Parathyroid adenoma (tissue), 2 donors: ENCODE measurements at regions not wholly inside any gene's neighbourhood (a gene's known extent, or its start where the extent isn't known, plus 50 kb on each side); places are given as distances from the start of the nearest gene placed in this dataset.

Experiments used
- H2AFZ ChIP-seq: fragments of 300-600 bp; sonication (generic); one replicate; pipeline ENCODE4 v1.7.0; 2017; ENCODE audit warnings: antibody characterized with exemption, mild to moderate bottlenecking
- H3K27ac ChIP-seq: fragments of 300-600 bp; sonication (generic); one replicate; pipeline ENCODE4 v1.7.0; 2017
- H3K27me3 ChIP-seq: fragments of 300-600 bp; sonication (generic); one replicate; pipeline ENCODE4 v1.7.0; 2017; ENCODE audit warnings: low read length; ENCODE audit not compliant: control insufficient read depth, insufficient read depth
- H3K36me3 ChIP-seq: fragments of 300-600 bp; sonication (generic); one replicate; pipeline ENCODE4 v1.7.0; 2017; ENCODE audit warnings: low read length; ENCODE audit not compliant: control insufficient read depth, insufficient read depth
- H3K4me1 ChIP-seq: fragments of 300-600 bp; sonication (generic); one replicate; pipeline ENCODE4 v1.7.0; 2017; ENCODE audit warnings: control low read depth
- H3K4me2 ChIP-seq: fragments of 300-600 bp; sonication (generic); one replicate; pipeline ENCODE4 v1.7.0; 2017; ENCODE audit warnings: low read length
- H3K4me3 ChIP-seq: fragments of 300-600 bp; sonication (generic); one replicate; pipeline ENCODE4 v1.7.0; 2017; ENCODE audit warnings: low read depth, low read length
- H3K79me2 ChIP-seq: fragments of 300-600 bp; sonication (generic); one replicate; pipeline ENCODE4 v1.7.0; 2017; ENCODE audit warnings: control low read depth
- H3K9ac ChIP-seq: fragments of 300-600 bp; sonication (generic); one replicate; pipeline ENCODE4 v1.7.0; 2017; ENCODE audit warnings: mild to moderate bottlenecking
- H3K9me3 ChIP-seq: fragments of 300-600 bp; sonication (generic); one replicate; pipeline ENCODE4 v1.7.0; 2017; ENCODE audit warnings: low read length; ENCODE audit not compliant: control insufficient read depth
- TF ChIP-seq, protein P1 (sequence below): fragments of 300-600 bp; sonication (generic); IDR thresholded peaks from one replicate; pipeline ENCODE4 v1.7.0; 2017; ENCODE audit warnings: antibody characterized with exemption, mild to moderate bottlenecking
- donor health status: primary hyperparathyroidism.

DNA sequence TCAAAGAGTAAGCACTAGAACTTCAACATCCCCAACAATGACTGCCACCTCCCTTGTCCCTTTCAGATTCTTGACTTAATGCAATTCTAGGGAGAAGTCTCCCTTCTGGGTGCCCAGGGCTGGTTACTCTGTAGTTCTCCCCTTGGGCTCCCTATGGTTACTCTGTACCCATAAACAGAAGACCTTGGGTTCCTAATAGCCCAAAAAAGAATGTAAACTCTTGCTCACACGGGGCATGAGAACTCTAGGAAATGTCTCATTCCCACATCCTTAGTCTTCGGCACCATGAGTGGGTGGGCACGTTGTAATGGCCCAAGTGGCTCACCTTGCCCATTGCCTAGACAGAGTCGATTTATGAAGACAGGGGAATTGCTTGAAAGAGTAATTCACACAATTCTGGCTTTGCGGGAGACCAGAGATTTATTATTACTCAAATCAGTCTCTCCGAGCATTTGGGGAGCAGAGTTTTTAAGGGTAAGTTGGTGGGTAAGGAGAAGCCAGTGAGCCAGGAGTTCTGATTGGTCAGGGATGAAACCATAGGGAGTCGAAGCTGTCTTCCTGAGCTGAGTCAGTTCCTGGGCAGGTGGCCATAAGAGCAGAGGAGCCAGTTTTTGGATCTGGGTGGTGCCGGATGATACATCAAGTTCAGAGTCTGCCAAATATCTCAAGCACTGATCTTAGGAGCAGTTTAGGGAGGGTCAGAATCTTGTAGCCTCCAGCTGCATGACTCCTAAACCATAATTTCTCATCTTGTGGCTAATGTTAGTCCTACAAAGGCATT lies 61.2 kb upstream of the SIRPG start:
- Histone ChIP-seq H3K4me3 (no peak overlapping the region), H3K9ac (no peak overlapping the region), H3K27ac (no peak overlapping the region), H3K36me3 (no peaks in the 10 kb centered on the region), H2AFZ (no peak overlapping the region), H3K27me3 (no peaks in the 10 kb centered on the region), H3K4me2 (no peak overlapping the region), H3K4me1 (no peaks in the 10 kb centered on the region), H3K79me2 (no peaks in the 10 kb centered on the region), H3K9me3 (no peaks in the 10 kb centered on the region)
- TF ChIP-seq, protein P1, sequence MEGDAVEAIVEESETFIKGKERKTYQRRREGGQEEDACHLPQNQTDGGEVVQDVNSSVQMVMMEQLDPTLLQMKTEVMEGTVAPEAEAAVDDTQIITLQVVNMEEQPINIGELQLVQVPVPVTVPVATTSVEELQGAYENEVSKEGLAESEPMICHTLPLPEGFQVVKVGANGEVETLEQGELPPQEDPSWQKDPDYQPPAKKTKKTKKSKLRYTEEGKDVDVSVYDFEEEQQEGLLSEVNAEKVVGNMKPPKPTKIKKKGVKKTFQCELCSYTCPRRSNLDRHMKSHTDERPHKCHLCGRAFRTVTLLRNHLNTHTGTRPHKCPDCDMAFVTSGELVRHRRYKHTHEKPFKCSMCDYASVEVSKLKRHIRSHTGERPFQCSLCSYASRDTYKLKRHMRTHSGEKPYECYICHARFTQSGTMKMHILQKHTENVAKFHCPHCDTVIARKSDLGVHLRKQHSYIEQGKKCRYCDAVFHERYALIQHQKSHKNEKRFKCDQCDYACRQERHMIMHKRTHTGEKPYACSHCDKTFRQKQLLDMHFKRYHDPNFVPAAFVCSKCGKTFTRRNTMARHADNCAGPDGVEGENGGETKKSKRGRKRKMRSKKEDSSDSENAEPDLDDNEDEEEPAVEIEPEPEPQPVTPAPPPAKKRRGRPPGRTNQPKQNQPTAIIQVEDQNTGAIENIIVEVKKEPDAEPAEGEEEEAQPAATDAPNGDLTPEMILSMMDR, result no peak

DNA sequence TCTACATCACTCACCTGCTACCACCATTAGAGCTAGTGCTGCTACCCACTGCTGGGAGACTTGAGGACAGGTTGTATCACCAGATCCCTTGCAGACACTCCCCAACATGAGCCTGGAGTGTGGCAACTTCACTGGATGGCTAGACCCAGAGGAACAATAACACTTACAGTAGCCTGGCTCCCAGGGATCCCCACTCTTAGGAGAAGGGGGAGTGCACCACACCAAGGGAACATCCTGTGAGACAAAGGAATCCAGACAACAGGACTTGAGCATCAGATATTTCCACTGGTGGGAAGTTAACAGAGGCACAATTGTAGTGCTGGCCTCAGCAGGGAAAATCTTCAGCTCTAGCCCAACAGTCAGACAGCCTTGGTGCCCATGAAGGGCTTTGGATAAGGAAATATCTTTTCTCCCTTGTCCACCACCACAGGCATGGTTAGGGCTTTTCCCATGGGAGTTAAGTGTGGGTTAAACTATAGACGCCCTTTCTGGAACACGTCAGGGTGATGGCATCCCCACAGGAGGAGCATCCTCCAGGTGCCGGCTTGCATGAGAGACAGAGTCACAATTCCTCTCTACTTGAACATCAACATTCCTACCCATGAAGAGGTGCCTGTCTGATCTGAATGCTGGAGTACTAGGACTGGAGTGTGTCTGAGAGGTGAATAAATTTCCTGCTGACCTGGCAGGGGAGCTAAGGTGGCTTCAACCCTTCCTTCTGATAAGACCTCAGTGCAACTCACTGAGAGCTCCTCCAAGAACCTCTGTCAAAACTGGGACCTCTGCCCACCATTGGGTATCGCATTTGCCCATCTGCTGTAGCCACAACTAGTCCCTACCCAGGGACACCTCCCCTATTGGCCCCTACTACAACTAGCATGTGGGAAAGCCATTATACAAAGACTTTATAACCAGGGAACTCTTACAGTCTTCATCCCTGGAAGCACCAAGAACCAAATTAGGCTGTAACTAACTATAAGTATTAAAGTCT lies 55.4 kb upstream of the SIRPG start:
- Histone ChIP-seq H3K4me3 (no peak overlapping the region), H3K27ac (no peak overlapping the region), H3K79me2 (no peaks in the 10 kb centered on the region), H3K4me2 (no peak overlapping the region), H2AFZ (no peak overlapping the region), H3K36me3 (no peaks in the 10 kb centered on the region), H3K4me1 (no peaks in the 10 kb centered on the region), H3K27me3 (no peaks in the 10 kb centered on the region), H3K9me3 (no peaks in the 10 kb centered on the region), H3K9ac (no peak overlapping the region)
- TF ChIP-seq, protein P1, result no peak

DNA sequence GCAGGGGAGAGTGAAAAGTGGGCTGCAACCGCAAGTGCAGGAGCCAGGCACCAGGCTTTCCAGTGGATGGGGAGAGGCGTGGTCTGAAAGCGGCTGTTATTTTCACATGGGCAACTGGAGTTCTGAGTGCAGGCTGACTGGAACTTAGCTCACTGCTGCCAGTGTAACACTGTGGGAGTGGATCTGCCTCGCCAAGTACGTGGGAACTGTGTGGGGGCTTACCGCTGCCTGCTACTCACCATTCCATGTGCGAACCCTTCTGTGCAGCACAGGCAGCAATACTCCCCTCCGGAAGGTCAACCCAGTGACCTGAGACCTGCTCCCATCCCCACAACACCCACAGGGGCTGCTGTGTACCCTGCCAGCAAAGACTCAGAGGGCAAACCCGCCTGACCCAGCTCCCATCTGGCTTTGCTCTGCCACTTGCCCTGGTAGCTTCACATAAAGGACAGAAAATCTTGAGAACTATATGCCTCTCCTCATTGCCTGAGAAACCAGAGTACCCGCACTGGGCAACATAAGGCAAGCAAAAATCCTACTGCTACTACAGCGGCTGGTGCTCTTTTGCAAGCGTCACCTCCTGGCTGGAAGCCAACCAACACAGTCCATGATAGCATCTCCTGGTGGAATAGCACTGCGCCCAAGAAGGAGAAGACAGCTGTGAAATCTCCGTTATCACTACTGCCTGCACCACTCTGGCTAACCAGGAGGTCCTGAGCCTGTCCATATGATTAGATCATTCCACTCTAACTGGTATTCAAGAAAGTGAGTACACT lies 54.4 kb upstream of the SIRPG start:
- TF ChIP-seq, protein P1, result no peak

DNA sequence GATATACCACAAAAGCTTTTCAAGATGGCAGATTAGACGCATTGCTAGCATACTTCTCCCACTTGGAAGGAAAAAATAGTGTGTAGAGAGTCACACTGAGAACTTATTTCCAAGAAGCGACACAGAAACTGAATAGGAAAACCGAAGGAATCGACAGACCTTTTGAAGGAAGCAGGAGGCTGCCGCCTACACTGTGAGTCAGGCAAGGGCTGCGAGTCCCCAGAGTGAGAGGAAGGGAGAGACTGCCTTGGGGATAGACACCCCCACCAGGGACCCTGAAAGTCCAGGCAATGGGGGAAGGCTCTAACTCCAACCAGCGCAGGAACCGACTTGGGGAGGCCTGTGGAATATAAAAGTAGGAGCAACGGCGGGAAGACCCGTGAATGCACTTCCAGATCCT lies 53.7 kb upstream of the SIRPG start:
- Histone ChIP-seq H2AFZ (no peak overlapping the region), H3K9me3 (no peaks in the 10 kb centered on the region), H3K4me2 (no peak overlapping the region), H3K4me3 (no peak overlapping the region), H3K9ac (no peak overlapping the region), H3K4me1 (no peaks in the 10 kb centered on the region), H3K79me2 (no peaks in the 10 kb centered on the region), H3K36me3 (no peaks in the 10 kb centered on the region), H3K27ac (no peak overlapping the region), H3K27me3 (no peaks in the 10 kb centered on the region)
- TF ChIP-seq, protein P1, result no peak

More for the DNA sequence above, 54.4 kb upstream of the SIRPG start:
- Histone ChIP-seq H3K36me3 (no peaks in the 10 kb centered on the region), H3K4me3 (no peak overlapping the region), H3K9me3 (no peaks in the 10 kb centered on the region), H2AFZ (no peak overlapping the region), H3K9ac (no peak overlapping the region), H3K4me1 (no peaks in the 10 kb centered on the region), H3K79me2 (no peaks in the 10 kb centered on the region), H3K4me2 (no peak overlapping the region), H3K27ac (no peak overlapping the region), H3K27me3 (no peaks in the 10 kb centered on the region)
